ENCODE measurements at regions not wholly inside any gene's neighbourhood (a gene's known extent, or its start where the extent isn't known, plus 50 kb on each side); places are given as distances from the start of the nearest gene placed in this dataset.
"Not testable (repeated sequence)": the region's sequence is repeated elsewhere in the genome, so short reads cannot be mapped to it uniquely, and the experiment has no call there.

DNA sequence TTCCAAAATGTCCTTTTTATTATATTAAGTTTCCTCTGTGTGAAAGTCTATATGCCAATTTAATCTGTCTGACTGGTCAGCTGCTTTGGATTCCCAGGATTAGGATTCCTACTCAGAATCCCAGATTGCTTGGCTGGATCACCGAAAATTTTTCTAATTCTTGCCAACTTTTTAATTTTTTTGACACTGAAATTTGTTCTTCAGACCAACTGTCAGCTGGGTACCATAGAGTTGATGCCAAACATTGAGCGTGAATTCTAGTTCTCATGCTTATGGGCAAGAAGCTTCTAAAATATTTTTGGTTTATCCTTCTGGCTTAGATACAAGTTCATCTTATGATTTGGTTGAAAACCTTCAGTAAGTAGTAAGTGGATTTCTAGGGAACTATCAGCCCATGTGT lies 1611.4 kb upstream of the FLRT2 start:
- no peak for DNase-seq (ENCODE audit: low read depth in 1 of 2, low spot score in 1 of 2)

DNA sequence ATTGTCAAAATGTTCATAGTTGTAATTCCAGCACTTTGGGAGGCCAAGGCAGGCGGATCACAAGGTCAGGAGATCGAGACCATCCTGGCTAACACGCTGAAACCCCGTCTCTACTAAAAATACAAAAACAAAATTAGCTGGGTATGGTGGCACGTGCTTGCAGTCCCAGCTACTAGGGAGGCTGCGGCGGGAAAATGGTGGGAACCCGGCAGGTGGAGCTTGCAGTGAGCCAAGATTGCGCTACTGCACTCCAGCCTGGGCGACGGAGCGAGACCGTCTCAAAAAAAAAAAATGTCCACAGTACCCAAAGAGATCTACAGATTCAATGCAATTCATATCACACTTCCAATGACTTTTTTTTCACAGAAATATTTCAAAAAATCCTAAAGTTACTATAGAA lies 1610.3 kb upstream of the FLRT2 start:
- DNase-seq (ENCODE audit: low read depth in 1 of 2, low spot score in 1 of 2), result not testable (repeated sequence)

DNA sequence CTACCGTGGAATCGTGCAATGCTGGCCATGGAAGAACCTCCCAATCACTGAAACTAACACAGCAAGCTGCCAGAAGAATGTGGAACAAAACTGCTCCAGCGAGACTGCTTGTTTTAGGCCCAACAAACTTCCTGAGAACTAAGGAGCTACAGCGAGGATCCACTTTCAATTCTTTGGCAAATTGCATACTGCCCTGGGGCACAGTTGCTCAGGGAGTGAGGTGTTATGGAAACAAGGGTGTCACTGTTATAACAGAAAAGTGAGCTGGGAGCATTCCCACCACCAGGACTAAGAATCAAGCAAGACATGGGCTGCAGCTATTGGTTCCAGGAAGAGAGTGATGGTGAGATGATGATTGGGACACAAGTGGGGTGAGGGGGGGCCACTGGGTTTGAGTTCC lies 1606.1 kb upstream of the FLRT2 start:
- DNase-seq (ENCODE audit: low read depth in 1 of 2, low spot score in 1 of 2), result no peak

DNA sequence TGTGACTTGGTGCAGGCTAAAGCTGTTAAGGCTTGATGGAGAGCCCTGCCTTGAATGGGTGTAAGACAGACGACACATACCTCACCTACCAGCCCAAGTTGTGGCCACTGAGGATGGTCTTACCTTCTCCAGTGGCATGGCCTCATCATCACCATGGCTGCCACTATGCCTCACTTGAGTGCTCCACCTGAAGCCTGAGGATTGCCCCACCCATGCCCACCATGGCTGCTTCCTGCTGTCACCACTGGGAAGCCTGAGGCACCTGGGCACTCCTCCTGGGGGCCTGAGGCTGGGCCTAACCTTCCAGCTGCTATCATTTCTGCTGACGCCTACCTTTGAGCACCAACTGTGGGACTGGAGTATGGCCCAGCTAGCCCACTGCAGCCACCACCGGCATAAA lies 1605.7 kb upstream of the FLRT2 start:
- DNase-seq (ENCODE audit: low read depth in 1 of 2, low spot score in 1 of 2), result no peak

DNA sequence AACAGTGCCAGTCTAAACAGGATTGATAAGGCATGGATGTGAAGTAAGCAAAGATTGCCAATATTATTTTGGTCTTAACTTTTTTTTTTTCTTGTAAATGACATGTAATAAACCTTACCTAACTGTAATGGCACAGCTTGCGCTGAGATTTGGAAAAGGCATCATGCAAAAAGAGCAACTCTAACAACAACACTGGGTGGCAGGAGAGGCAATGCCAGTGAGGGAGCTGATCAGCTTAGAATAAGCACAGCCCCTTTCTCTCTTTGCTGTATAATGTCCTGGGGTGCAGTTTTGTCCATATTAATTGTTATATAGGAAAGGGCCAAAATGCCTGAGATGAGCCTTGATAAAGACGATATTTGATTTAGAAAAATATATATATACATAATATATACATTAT lies 1589.7 kb upstream of the FLRT2 start:
- DNase-seq (ENCODE audit: low read depth in 1 of 2, low spot score in 1 of 2), result no peak

DNA sequence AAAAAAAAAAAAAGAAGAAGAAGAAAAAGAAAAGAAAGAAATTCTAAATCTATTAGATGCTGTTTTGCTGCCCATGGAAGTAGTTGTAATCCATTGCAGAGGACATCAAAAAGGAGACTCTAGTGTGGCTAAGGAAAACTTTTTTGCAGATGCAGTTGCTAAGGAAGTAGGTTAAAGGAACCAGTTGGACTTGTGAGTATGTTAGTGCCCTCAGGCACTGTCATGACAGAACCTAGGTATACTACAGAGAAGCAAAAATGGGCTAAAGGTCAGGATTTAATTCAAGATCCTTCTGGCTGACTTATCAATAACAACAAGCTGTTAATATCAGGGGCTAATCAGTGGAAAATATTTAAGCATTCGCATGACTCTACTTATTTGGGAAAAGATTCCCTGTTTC lies 1571.6 kb upstream of the FLRT2 start:
- DNase-seq (ENCODE audit: low read depth in 1 of 2, low spot score in 1 of 2), result no peak

DNA sequence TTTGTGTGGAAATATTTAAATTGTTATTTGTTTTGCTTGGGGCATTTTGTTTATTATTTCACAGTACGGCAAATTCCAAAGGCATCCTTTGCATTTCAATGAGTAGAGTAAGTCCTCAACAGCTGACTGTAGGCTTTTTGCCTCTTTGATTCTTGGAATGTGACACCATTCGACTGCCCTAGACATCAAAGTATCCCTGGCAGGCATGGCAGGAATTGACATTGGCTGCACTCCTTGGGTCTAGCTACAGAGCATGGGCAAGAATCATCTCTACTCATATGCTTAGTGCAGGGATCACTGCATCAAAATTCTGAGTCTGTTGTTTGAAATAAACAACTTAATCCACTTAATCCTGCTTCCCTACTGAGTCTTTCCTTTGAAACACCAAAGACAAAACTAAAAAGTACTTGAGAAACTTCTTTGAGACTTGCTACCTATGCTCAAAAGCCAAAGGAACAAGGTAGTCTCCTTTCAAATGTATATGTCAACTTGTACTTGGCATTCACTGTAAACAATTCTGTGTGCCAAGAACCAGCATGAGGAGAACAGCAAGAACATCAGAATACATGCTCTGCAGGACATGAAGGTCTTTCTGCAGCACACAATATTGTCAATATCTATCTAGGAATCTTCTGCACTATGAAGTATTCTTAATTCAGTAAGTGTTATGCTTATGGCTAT lies 1569.0 kb upstream of the FLRT2 start:
- DNase-seq (ENCODE audit: low read depth in 1 of 2, low spot score in 1 of 2), result no peak

DNA sequence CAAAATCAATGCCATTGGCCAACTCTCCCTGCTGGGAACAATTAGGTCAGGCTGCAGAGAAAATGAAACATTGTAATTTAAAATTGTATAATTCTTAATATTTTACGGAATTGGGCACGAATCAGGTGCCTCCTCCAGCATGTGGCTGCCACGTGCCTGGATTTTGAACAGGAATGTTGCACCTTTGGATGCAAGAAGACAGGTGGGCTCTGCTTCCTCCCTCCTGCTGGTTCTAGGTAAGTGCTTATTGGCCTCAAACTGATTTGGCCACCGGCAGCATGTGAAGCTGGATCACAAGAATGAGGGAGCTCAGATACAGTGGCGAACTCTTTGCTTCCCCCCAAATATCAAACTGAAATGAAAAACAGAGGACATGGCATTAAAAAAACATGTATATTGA lies 1559.9 kb upstream of the FLRT2 start:
- no peak for DNase-seq (ENCODE audit: low read depth in 1 of 2, low spot score in 1 of 2)

DNA sequence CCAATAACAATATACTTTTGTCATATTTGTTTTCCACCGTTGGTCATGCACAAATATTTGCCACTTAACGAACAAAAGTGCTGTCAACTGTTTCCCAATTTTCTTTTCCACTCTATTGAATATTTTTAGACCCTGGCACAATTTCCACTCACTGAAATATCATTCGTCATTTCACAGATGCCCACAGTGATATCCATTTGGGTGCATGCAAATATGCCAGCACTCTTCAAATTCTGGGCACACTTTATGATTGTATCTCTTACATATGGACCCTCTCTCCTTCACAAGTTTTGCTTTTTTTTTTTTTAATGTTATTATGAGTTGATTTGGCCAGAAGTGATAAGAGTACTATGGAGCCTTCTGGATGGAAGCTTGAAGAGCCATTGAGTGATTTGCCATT lies 1557.3 kb upstream of the FLRT2 start:
- DNase-seq (ENCODE audit: low read depth in 1 of 2, low spot score in 1 of 2), result no peak

DNA sequence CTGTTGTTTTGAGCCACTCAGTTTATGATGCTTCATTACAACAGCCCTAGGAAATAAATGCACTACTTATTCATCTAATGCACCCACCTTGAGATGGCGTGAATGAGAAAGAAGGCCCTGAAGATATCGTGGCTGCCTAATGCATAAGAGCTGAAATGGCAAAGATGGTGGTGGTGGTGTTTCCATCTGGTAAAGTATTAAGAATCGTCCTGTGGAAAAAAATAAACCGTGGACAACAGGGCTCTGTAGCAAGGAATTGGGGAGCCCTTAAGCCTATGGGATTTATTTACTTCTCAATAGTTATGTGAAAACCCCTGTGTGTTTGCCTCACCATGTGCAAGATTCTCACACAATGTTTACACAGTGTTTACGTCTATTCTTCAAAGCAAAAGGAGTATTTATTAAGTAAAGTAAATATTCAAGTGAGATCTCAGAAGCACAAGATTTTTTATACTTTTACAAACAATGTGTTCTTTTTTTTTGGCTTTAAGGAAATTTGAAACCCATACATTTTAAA lies 1555.2 kb upstream of the FLRT2 start:
- no peak for DNase-seq (ENCODE audit: low read depth in 1 of 2, low spot score in 1 of 2)

DNA sequence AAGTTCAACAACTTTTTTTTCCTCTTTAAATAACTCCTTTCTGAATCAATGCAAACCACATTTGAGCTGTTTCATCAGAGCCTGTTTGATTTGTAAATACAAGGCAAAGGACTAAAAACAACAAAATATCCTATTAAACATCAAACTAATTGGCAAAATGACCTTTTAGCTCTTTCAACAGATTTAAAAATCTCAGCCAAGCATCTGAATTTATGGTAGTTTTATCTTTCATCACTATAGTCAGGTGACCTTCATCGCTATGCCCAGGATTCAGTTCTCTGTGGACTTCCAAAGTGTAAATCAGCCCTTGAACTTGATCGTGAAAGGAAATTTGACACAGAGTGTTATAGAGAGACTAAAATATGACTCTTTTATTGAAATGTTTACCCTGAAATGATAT lies 1554.5 kb upstream of the FLRT2 start:
- DNase-seq (ENCODE audit: low read depth in 1 of 2, low spot score in 1 of 2), result no peak

DNA sequence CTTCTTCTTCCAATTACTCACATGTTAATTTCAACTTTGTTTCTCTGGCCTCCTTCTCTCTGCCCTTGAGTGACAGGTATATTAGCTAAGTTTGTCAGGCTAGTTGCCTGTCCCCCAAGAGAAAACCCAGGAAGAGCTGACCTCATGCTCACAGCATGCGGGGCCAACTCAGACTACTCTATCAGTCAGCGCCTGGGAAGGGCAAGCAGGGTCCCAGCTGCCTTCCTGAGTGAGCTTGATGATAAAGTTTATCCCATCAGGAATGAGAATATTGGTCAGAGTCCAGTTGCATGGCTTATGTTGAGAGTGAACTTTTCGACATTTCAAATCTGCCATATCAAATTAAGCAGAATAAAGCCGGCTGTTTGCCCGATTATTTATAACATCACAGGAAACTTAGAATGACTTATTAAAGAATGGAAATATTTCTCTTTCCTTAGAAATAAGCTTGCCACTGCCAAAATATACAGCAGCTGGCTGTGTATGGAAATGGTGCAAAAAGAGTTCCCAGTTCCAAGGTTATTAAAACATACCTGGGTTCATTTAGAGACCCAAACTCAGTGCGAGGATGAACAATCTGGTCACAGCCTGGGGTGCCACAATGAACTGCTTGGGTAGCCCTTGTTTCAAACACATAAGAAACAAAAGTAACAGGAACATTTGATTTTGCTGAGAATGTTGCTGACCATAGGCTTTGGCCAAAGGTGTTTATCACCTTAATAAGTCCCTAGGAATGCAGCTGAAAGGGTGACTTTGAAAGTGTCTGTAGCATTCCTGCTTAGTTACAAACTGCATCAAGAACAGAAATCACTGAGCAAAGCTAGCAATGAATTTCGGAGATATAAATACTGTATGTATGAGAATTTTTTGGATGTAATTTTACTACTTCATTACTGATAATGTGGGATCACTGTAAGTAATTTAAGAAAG lies 1553.8 kb upstream of the FLRT2 start:
- DNase-seq (ENCODE audit: low read depth in 1 of 2, low spot score in 1 of 2), result no peak

DNA sequence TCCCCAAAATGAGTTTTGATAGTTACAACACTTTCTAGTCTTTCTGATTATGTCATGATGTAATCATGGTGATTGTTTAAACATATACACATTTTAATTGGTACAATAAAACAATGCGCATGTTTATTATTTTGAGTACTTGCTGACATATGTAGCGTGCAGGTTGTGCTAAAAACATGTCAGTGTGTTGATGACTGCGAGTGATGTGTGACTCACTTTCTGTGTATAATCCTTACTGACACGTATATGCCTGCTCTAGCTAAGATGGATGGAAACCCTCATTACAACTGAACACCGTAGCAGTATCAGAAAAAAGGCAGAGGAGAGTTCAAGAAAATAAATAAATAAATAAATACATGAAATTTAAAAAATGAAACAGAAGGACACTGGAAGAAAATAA lies 1552.4 kb upstream of the FLRT2 start:
- DNase-seq (ENCODE audit: low read depth in 1 of 2, low spot score in 1 of 2), result no peak

DNA sequence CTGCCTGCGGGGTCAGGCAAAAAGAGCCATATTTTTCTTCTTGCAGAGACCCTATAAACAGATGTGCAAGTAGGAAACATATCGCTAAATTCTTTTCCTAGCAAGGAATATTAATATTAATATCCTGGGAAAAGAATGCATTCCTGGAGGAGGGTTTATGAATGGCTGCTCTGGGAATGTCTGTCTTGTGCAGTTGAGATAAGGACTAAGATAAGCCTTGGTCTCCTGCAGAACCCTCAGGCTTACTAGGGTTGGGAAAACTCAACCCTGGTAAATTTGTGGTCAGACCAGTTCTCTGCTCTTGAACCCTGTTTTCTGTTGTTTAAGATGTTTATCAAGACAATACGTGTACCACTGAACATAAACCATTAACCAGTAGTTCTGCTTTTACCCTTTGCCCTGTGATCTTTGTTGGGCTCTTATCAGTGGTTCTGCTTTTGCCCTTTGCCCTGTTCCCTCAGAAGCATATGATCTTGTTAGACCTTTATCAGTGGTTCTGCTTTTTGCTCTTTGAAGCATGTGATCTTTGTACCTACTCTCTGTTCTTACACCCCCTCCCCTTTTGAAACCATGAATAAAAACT lies 1548.2 kb upstream of the FLRT2 start:
- DNase-seq (ENCODE audit: low read depth in 1 of 2, low spot score in 1 of 2), result not testable (repeated sequence)

DNA sequence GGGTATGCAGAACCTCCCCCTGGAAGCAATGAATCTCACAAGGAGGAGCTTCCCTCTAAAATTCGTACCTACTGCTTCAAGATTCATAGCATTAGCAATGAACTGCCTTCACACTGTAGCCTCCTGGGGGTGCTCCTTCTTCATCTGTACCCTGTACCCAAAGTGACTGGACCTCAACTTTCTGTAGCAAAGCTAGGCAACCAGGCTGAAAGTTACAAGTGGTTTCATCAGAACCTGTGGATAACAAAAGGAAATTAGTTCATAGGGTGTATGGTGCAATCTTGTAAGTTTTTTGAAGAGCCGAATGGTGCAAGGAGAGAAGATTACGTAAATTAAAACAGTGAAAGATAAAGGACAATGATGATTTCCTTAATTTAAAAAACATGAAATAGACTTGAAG lies 1541.7 kb upstream of the FLRT2 start:
- no peak for DNase-seq (ENCODE audit: low read depth in 1 of 2, low spot score in 1 of 2)

DNA sequence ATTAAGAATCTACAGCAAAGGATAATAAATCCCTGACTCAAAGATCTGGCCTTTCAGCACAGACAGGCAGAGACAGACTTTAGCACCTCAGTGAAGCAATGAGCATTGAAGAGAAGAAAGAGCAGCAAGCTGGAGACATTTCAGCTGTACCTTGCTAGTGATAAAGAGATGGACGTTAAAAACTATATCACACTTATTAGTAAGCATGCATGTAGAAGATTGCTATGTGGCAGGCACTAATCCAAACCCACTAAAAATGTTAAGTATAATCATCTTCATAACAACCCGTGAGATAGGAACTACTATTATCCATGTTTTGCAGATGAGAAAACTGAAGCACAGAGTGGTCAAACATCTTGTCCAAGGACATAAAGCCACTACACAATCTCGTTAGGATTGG lies 1538.3 kb upstream of the FLRT2 start:
- no peak for DNase-seq (ENCODE audit: low read depth in 1 of 2, low spot score in 1 of 2)

DNA sequence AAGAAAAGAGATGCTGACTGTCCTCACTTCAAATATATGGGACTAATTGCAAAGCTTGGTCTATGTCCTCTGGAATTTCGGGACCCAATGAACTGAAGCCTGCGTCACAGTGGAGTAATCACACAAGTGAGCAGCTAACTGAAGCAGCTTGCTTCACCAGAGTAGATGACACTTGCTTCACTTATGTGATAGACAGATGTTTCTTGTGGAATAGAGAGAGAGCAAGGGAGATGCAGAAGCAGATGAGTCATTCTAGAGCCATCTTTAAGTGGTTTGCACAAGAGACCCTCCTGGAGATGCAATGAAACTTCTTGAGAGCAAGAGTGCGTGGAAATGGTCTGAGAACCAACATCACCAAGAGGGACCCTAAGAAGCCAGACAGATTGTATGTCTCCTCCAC lies 1537.1 kb upstream of the FLRT2 start:
- DNase-seq (ENCODE audit: low read depth in 1 of 2, low spot score in 1 of 2), result no peak

DNA sequence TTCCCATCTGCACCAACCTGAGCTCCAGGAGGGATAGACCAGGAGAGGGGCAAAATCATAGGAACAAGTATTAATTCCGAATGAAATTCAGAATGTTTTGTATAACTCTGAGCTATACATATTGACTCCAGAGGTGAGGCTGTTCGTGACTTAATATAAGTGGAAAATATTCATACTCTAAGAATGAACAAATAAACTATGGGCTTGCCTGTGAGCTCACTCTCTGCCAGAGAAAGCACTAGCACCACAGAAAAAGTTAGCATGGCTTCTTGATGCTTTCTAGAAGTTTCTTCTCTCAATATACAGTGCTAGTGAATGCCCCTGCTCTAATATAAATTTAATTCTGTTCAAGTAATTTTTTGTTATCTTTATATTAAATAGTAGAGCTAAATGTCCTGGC lies 1536.4 kb upstream of the FLRT2 start:
- no peak for DNase-seq (ENCODE audit: low read depth in 1 of 2, low spot score in 1 of 2)

DNA sequence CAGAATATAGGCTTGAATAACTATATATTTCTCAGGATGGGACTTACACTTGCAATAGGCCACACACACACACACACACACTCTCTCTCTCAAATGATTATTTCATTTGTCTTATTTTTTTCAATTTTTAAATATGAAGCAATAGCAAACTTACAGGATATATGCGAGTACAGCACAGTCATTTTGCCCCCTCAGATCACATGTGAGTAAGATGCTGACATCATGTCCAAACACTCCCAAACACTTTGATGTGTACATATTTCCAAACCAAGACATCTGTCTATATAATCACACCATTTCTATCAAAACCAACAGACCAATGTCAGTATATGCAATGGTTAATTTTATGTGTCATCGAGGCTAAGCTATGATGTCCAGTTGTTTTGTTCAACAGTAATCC lies 1535.9 kb upstream of the FLRT2 start:
- no peak for DNase-seq (ENCODE audit: low read depth in 1 of 2, low spot score in 1 of 2)

DNA sequence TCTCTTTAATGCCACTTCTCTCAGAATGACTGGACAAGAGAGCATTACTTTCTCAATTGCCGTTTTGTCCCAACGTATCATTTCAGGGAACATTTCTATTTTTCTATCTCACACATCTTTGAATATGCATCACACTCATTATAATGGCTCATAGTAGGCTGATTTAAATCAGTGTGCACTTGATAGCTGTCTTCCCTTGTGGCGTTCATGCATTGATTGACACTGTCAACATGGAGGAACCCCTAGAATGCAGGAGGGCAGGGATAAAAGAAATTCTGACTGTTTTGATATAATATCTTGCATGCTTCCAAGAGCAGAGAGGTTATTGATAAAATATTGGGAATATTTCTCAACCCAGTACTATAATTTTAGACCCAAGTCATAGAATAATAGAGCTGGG lies 1528.9 kb upstream of the FLRT2 start:
- no peak for DNase-seq (ENCODE audit: low read depth in 1 of 2, low spot score in 1 of 2)

DNA sequence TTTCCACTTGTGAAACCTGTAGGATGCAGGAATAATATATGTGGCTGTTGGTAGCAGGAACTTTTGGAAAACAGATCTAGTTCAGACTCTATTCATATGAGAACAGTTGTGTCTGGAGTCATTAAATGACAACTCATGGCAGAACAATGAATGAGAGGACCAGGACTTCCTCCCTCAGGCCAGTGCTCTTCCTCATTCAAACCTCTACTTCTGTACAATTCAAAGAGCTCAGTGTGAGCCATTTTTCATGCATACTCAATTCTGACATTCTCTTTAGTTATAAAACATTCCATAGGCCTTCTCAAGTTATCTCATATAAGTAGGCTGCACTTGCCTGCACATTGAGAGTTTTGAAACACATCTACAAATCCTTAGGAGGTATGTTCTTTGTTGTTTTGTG lies 1526.6 kb upstream of the FLRT2 start:
- DNase-seq (ENCODE audit: low read depth in 1 of 2, low spot score in 1 of 2), result no peak

DNA sequence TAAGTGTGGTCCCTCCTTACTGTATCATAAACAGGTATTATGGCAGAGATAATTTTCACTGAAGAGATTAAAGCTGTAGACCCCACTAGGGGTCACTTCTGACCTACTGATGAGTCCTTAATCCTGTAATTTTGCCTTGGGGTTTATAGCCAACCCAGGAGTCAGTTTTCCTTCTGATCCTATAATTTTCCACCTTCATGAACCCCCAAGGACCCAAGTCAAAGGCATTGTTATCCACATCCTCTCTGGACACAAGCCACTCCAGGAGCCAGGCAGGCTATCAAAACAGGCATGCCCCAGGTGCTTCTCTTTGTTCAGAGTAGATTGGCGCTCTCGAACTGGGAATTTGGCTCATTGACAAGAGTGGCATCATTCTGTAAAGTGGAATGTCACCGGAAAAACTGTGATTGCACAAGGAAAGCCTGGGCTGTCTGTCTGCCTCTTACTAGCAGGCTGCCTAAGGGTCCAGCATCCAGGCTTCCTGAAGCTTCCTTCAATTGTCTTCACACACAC lies 1523.2 kb upstream of the FLRT2 start:
- no peak for DNase-seq (ENCODE audit: low read depth in 1 of 2, low spot score in 1 of 2)

Data from activated CD4-positive, alpha-beta T cell treated with anti-CD3 and anti-CD28 coated beads, Interleukin-2, amount 50 U/mL, for 24 hours (primary cell).